MM.1S (cell line): ENCODE measurements at regions not wholly inside any gene's neighbourhood (a gene's known extent, or its start where the extent isn't known, plus 50 kb on each side); places are given as distances from the start of the nearest gene placed in this dataset.

Experiments used
- DNase-seq: peaks from one replicate; pipeline ENCODE4 v3.0.0-alpha.2; 2015
- H2AFZ ChIP-seq: fragments of 300-600 bp; sonication (generic); 2 replicates; pipeline ENCODE4 v1.6.0; 2016; ENCODE audit warnings: antibody characterized with exemption, low read length
- H3F3A ChIP-seq: fragments of 300-600 bp; sonication (generic); 2 replicates; pipeline ENCODE4 v1.6.1; 2016; ENCODE audit warnings: mild to moderate bottlenecking, antibody characterized with exemption, low read length, moderate library complexity, mixed read lengths; ENCODE audit not compliant: insufficient read depth
- H3K27ac ChIP-seq: fragments of 300-600 bp; sonication (generic); 2 replicates; pipeline ENCODE4 v1.5.1; 2016; ENCODE audit warnings: mild to moderate bottlenecking, low read length
- H3K27me3 ChIP-seq: fragments of 300-600 bp; sonication (generic); replicated peaks from 2 replicates; pipeline ENCODE4 v1.6.0; 2016; ENCODE audit warnings: low read length; ENCODE audit not compliant: insufficient read depth
- H3K36me3 ChIP-seq: fragments of 300-600 bp; sonication (generic); replicated peaks from 2 replicates; pipeline ENCODE4 v1.6.1; 2016; ENCODE audit warnings: mild to moderate bottlenecking, low read length, mixed read lengths; ENCODE audit not compliant: insufficient read depth
- H3K4me1 ChIP-seq: fragments of 300-600 bp; sonication (generic); 2 replicates; pipeline ENCODE4 v1.6.1; 2016; ENCODE audit warnings: low read length, mixed read lengths
- H3K4me2 ChIP-seq: fragments of 300-600 bp; sonication (generic); 2 replicates; pipeline ENCODE4 v1.6.0; 2016; ENCODE audit warnings: low read depth, low read length
- H3K4me3 ChIP-seq: fragments of 300-600 bp; sonication (generic); 2 replicates; pipeline ENCODE4 v1.5.1; 2016; ENCODE audit warnings: low read length, mixed read lengths
- H3K79me2 ChIP-seq: fragments of 300-600 bp; sonication (generic); 2 replicates; pipeline ENCODE4 v1.6.1; 2016; ENCODE audit warnings: mixed run types, low read length, mixed read lengths
- H3K9ac ChIP-seq: fragments of 300-600 bp; sonication (generic); 2 replicates; pipeline ENCODE4 v1.6.1; 2016; ENCODE audit warnings: low read length, mixed read lengths
- H3K9me2 ChIP-seq: fragments of 300-600 bp; sonication (generic); replicated peaks from 2 replicates; pipeline ENCODE4 v1.6.1; 2016; ENCODE audit warnings: mild to moderate bottlenecking, low read length, mixed read lengths; ENCODE audit not compliant: insufficient read depth
- H3K9me3 ChIP-seq: fragments of 300-600 bp; sonication (generic); replicated peaks from 2 replicates; pipeline ENCODE4 v1.6.1; 2016; ENCODE audit warnings: mild to moderate bottlenecking, low read length, mixed read lengths; ENCODE audit not compliant: insufficient read depth
- H4K20me1 ChIP-seq: fragments of 300-600 bp; sonication (generic); 2 replicates; pipeline ENCODE4 v1.6.1; 2016; ENCODE audit warnings: mild to moderate bottlenecking, low read length, moderate library complexity, mixed read lengths; ENCODE audit not compliant: insufficient read depth
- CTCF ChIP-seq: fragments of 300-600 bp; sonication (generic); IDR thresholded peaks from 2 replicates; pipeline ENCODE4 v1.5.1; 2016; ENCODE audit warnings: antibody characterized with exemption, low read length, mixed read lengths
- EZH2 ChIP-seq: fragments of 300-600 bp; sonication (generic); optimal IDR thresholded peaks from 2 replicates; pipeline ENCODE3; 2017; ENCODE audit warnings: low read depth, mild to moderate bottlenecking, antibody characterized with exemption, low read length, mixed read lengths
- EZH2phosphoT487 ChIP-seq: fragments of 300-600 bp; sonication (generic); IDR thresholded peaks from 2 replicates; pipeline ENCODE4 v1.6.1; 2018; ENCODE audit warnings: antibody characterized with exemption, low read length

- Histone ChIP-seq H3K9ac (no peak overlapping the region), H2AFZ (no peak overlapping the region), H3K36me3 (no peaks in the 10 kb centered on the region), H3K9me3 (no peaks in the 10 kb centered on the region), H3K9me2 (no peaks in the 10 kb centered on the region), H4K20me1 (no peaks in the 10 kb centered on the region), H3K27me3 (peaks cover 66% of the 10 kb centered on the region), H3K4me2 (no peak overlapping the region), H3K4me1 (no peaks in the 10 kb centered on the region), H3K79me2 (no peaks in the 10 kb centered on the region), H3K4me3 (no peak overlapping the region), H3F3A (no peaks in the 10 kb centered on the region), H3K27ac (no peak overlapping the region)
- TF ChIP-seq EZH2 (no peak), CTCF (no peak), EZH2phosphoT487 (no peak)
- no peak for DNase-seq
Observed at GRCh38 chr1:5651964-5652821, 340.0 kb downstream of the NPHP4 start.

GRCh38 chr1:5651473-5651872 is 340.8 kb downstream of the NPHP4 start:
- Histone ChIP-seq H3K9me2 (no peaks in the 10 kb centered on the region), H3K4me2 (no peak overlapping the region), H3K4me3 (no peak overlapping the region), H3K9me3 (no peaks in the 10 kb centered on the region), H3K36me3 (no peaks in the 10 kb centered on the region), H3K9ac (no peak overlapping the region), H3K4me1 (no peaks in the 10 kb centered on the region), H3K27ac (no peak overlapping the region), H3F3A (no peaks in the 10 kb centered on the region), H3K27me3 (peaks cover 72% of the 10 kb centered on the region), H2AFZ (no peak overlapping the region), H4K20me1 (no peaks in the 10 kb centered on the region), H3K79me2 (no peaks in the 10 kb centered on the region)
- TF ChIP-seq EZH2 (no peak), CTCF (no peak), EZH2phosphoT487 (no peak)
- no peak for DNase-seq

- Histone ChIP-seq H3K27ac (no peak overlapping the region), H3K9ac (no peak overlapping the region), H3K36me3 (no peaks in the 10 kb centered on the region), H2AFZ (no peak overlapping the region), H3K9me3 (no peaks in the 10 kb centered on the region), H3K4me1 (no peaks in the 10 kb centered on the region), H3K4me3 (no peak overlapping the region), H4K20me1 (no peaks in the 10 kb centered on the region), H3F3A (no peaks in the 10 kb centered on the region), H3K79me2 (no peaks in the 10 kb centered on the region), H3K9me2 (no peaks in the 10 kb centered on the region), H3K27me3 (peaks cover 76% of the 10 kb centered on the region), H3K4me2 (no peak overlapping the region)
- no peak for DNase-seq
- TF ChIP-seq EZH2phosphoT487 = no peak
- TF ChIP-seq EZH2 = no peak
- TF ChIP-seq CTCF = no peak
Observed at GRCh38 chr1:5651027-5651410, 341.2 kb downstream of the NPHP4 start.
